Activated T-cell treated with anti-CD3 and anti-CD28 coated beads, Interleukin-2, amount 50 U/mL, for 4 hours (primary cell): ENCODE measurements at regions not wholly inside any gene's neighbourhood (a gene's known extent, or its start where the extent isn't known, plus 50 kb on each side); places are given as distances from the start of the nearest gene placed in this dataset.

Source experiments
- ATAC-seq, 2 donors: fragments of 200-7000 bp; cut with Tn5 transposase; one replicate each; pipeline ENCODE4 v1.10.0; 2021
- DNase-seq: peaks from one replicate; pipeline ENCODE4 v3.0.0-alpha.2; 2020
- H3K27me3 Mint-ChIP-seq: one replicate; pipeline ENCODE4 v1.8.0; 2021; ENCODE audit warnings: low read depth, mixed read lengths
- H3K36me3 Mint-ChIP-seq: one replicate; pipeline ENCODE4 v1.8.0; 2022; ENCODE audit warnings: mixed read lengths; ENCODE audit not compliant: insufficient read depth
- H3K4me1 Mint-ChIP-seq: one replicate; pipeline ENCODE4 v1.8.0; 2021; ENCODE audit warnings: low read depth, mixed read lengths
- H3K4me3 Mint-ChIP-seq: one replicate; pipeline ENCODE4 v1.8.0; 2021; ENCODE audit warnings: mild to moderate bottlenecking, moderate library complexity, mixed read lengths
- H3K9me3 Mint-ChIP-seq: one replicate; pipeline ENCODE4 v1.8.0; 2021; ENCODE audit warnings: mixed read lengths

- Mint-ChIP-seq H3K4me3 (no peak overlapping the region), H3K9me3 (no peaks in the 10 kb centered on the region), H3K4me1 (no peaks in the 10 kb centered on the region), H3K27me3 (no peaks in the 10 kb centered on the region), H3K36me3 (no peaks in the 10 kb centered on the region)
- ATAC-seq (no peak), DNase-seq (no peak)
These were observed 119.7 kb upstream of the SPATA13 start for GRCh38 chr13:24040835-24041234.

- no peak overlapping the region for H3K4me3 Mint-ChIP-seq
- DNase-seq (no peak), ATAC-seq (no peak)
- no peaks in the 10 kb centered on the region for H3K27me3 Mint-ChIP-seq
- no peaks in the 10 kb centered on the region for H3K4me1 Mint-ChIP-seq
- H3K36me3 Mint-ChIP-seq, result no peaks in the 10 kb centered on the region
- H3K9me3 Mint-ChIP-seq, result no peaks in the 10 kb centered on the region
These were observed 118.8 kb upstream of the SPATA13 start for GRCh38 chr13:24041651-24042225.

- H3K4me3 Mint-ChIP-seq, result no peak overlapping the region
- H3K36me3 Mint-ChIP-seq, result no peaks in the 10 kb centered on the region
- DNase-seq, result no peak
- no peak for ATAC-seq
- no peaks in the 10 kb centered on the region for H3K27me3 Mint-ChIP-seq
- H3K4me1 Mint-ChIP-seq, result no peaks in the 10 kb centered on the region
- no peaks in the 10 kb centered on the region for H3K9me3 Mint-ChIP-seq
These were observed 117.6 kb upstream of the SPATA13 start for GRCh38 chr13:24042710-24043440.

- H3K27me3 Mint-ChIP-seq, result no peaks in the 10 kb centered on the region
- DNase-seq, result no peak
- no peaks in the 10 kb centered on the region for H3K9me3 Mint-ChIP-seq
- H3K36me3 Mint-ChIP-seq, result no peaks in the 10 kb centered on the region
- ATAC-seq, result no peak
- no peaks in the 10 kb centered on the region for H3K4me1 Mint-ChIP-seq
- no peak overlapping the region for H3K4me3 Mint-ChIP-seq
These were observed 116.8 kb upstream of the SPATA13 start for GRCh38 chr13:24043590-24044350.

GRCh38 chr13:24045597-24045996 lies 114.9 kb upstream of the SPATA13 start:
- H3K4me3 Mint-ChIP-seq, result no peak overlapping the region
- DNase-seq (no peak), ATAC-seq (no peak)
- no peaks in the 10 kb centered on the region for H3K4me1 Mint-ChIP-seq
- H3K9me3 Mint-ChIP-seq, result no peaks in the 10 kb centered on the region
- H3K36me3 Mint-ChIP-seq, result no peaks in the 10 kb centered on the region
- H3K27me3 Mint-ChIP-seq, result peaks cover 2% of the 10 kb centered on the region

GRCh38 chr13:24050292-24050711 lies 110.2 kb upstream of the SPATA13 start:
- peaks cover 5% of the 10 kb centered on the region for H3K4me1 Mint-ChIP-seq
- H3K9me3 Mint-ChIP-seq, result no peaks in the 10 kb centered on the region
- H3K36me3 Mint-ChIP-seq, result no peaks in the 10 kb centered on the region
- peaks cover 5% of the 10 kb centered on the region for H3K27me3 Mint-ChIP-seq
- DNase-seq, result no peak
- ATAC-seq, result no peak
- no peak overlapping the region for H3K4me3 Mint-ChIP-seq

- ATAC-seq, result no peak
- DNase-seq, result no peak
- peaks cover 5% of the 10 kb centered on the region for H3K4me1 Mint-ChIP-seq
- no peaks in the 10 kb centered on the region for H3K9me3 Mint-ChIP-seq
- no peaks in the 10 kb centered on the region for H3K36me3 Mint-ChIP-seq
- peaks cover 5% of the 10 kb centered on the region for H3K27me3 Mint-ChIP-seq
- no peak overlapping the region for H3K4me3 Mint-ChIP-seq
These were observed 109.5 kb upstream of the SPATA13 start for GRCh38 chr13:24050796-24051715.

GRCh38 chr13:24052547-24053518 lies 107.7 kb upstream of the SPATA13 start:
- ATAC-seq (no peak), DNase-seq (no peak)
- Mint-ChIP-seq H3K9me3 (no peaks in the 10 kb centered on the region), H3K4me1 (peaks cover 5% of the 10 kb centered on the region), H3K4me3 (no peak overlapping the region), H3K36me3 (no peaks in the 10 kb centered on the region), H3K27me3 (peaks cover 5% of the 10 kb centered on the region)

- Mint-ChIP-seq H3K9me3 (no peaks in the 10 kb centered on the region), H3K4me1 (peaks cover 5% of the 10 kb centered on the region), H3K36me3 (no peaks in the 10 kb centered on the region), H3K27me3 (peaks cover 5% of the 10 kb centered on the region), H3K4me3 (no peak overlapping the region)
- peak; percentile 93 to 95 for ATAC-seq
- DNase-seq, result peak; percentile 46
These were observed 106.8 kb upstream of the SPATA13 start for GRCh38 chr13:24053519-24054251.

- H3K36me3 Mint-ChIP-seq, result no peaks in the 10 kb centered on the region
- DNase-seq (no peak), ATAC-seq (no peak)
- H3K9me3 Mint-ChIP-seq, result no peaks in the 10 kb centered on the region
- peaks cover 5% of the 10 kb centered on the region for H3K4me1 Mint-ChIP-seq
- no peak overlapping the region for H3K4me3 Mint-ChIP-seq
- peaks cover 3% of the 10 kb centered on the region for H3K27me3 Mint-ChIP-seq
These were observed 103.8 kb upstream of the SPATA13 start for GRCh38 chr13:24056616-24057137.

GRCh38 chr13:24060993-24061392 lies 99.5 kb upstream of the SPATA13 start:
- Mint-ChIP-seq H3K27me3 (peaks cover 3% of the 10 kb centered on the region), H3K4me1 (peaks cover 8% of the 10 kb centered on the region), H3K4me3 (no peak overlapping the region), H3K36me3 (no peaks in the 10 kb centered on the region), H3K9me3 (no peaks in the 10 kb centered on the region)
- DNase-seq, result no peak
- no peak for ATAC-seq

- H3K9me3 Mint-ChIP-seq, result no peaks in the 10 kb centered on the region
- no peak overlapping the region for H3K4me3 Mint-ChIP-seq
- DNase-seq (no peak), ATAC-seq (peak; percentile 43 to 51)
- peaks cover 8% of the 10 kb centered on the region for H3K4me1 Mint-ChIP-seq
- peaks cover 6% of the 10 kb centered on the region for H3K27me3 Mint-ChIP-seq
- no peaks in the 10 kb centered on the region for H3K36me3 Mint-ChIP-seq
These were observed 97.1 kb upstream of the SPATA13 start for GRCh38 chr13:24063281-24063877.
